ENCODE measurements at regions not wholly inside any gene's neighbourhood (a gene's known extent, or its start where the extent isn't known, plus 50 kb on each side); places are given as distances from the start of the nearest gene placed in this dataset.

DNA sequence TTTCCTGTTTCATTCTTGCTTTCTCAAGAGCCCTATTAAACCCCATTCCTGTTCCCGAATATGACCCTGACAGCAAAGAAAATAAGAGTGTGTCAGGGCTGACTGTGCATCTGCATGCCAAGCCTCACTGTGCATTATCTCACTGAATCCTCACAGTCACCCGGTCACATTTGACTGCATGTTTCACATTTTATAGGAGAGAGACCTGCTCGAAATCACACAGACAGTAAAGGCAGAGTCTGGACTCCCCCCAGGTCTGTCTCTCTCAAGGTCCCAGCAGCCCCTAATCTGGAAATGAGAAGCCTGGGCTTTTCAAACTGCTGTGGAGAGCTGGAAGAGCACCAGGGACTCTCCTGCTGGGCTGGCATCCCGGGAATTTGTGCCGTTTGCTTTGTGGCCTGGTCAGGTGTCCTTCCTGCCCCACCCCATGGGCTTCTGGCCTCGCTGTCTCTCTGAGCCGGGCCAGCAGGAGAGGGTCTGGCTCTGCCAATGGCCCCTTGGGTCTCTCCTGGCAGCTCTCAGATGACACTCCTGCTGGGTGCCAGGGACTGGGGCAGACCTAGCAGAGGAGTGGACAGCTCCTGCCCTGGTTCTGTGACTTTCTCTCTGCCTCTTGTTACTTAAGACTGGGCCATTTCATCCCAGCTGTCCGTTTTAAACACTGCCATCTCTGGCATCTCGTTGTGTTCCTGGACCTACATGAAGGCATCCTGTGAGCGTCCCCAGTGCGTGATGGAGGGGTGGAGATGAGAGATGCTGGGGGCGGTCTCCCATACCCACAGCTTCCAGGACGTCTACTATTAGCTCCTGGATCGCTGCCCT lies 173.6 kb downstream of the ARHGAP12 start:
- Mint-ChIP-seq H3K27ac (ENCODE audit: low read depth) (no peak overlapping the region), H3K36me3 (ENCODE audit: insufficient read depth) (peaks cover 1% of the 10 kb centered on the region), H3K27me3 (no peaks in the 10 kb centered on the region), H3K4me1 (peaks cover 7% of the 10 kb centered on the region), H3K9me3 (no peaks in the 10 kb centered on the region), H3K4me3 (no peak overlapping the region)
- DNase-seq (ENCODE audit: low spot score in 2 of 2) = no peak
- ATAC-seq (replicated peaks; ENCODE audit: extremely low read depth, poor library complexity, severe bottlenecking) = no peak

- Mint-ChIP-seq H3K36me3 (ENCODE audit: insufficient read depth) (peaks cover 1% of the 10 kb centered on the region), H3K27me3 (no peaks in the 10 kb centered on the region), H3K27ac (ENCODE audit: low read depth) (no peak overlapping the region), H3K4me3 (no peak overlapping the region), H3K4me1 (peaks cover under 1% of the 10 kb centered on the region), H3K9me3 (no peaks in the 10 kb centered on the region)
- DNase-seq (ENCODE audit: low spot score in 2 of 2) = no peak
- no peak for ATAC-seq (replicated peaks; ENCODE audit: extremely low read depth, poor library complexity, severe bottlenecking)
Measured at GRCh38 chr10:31753681-31754080, 174.9 kb downstream of the ARHGAP12 start.

DNA sequence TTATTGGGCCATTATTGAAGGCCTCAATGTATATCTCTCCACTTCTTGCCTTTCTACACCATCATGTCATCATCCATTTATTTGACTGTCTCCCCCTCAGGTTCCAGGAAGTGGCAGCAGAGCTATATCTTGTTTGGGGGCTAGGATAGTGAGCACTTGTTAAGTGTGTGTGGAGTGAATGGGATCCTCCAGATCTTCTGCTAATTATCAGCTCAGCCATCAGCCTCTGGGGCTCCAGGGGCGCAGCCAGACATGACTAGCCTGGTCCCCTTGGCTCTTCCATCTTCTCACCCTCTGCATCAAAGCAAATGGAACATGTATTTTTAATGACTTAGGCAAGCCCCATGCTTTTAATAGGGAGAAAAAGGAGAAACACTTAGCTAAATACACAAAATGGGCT lies 176.5 kb downstream of the ARHGAP12 start:
- H3K27ac Mint-ChIP-seq (ENCODE audit: low read depth) = no peak overlapping the region
- H3K27me3 Mint-ChIP-seq = no peaks in the 10 kb centered on the region
- ATAC-seq (replicated peaks; ENCODE audit: extremely low read depth, poor library complexity, severe bottlenecking) = no peak
- DNase-seq (ENCODE audit: low spot score in 2 of 2) = no peak
- no peak overlapping the region for H3K4me3 Mint-ChIP-seq
- H3K9me3 Mint-ChIP-seq = no peaks in the 10 kb centered on the region
- no peaks in the 10 kb centered on the region for H3K36me3 Mint-ChIP-seq (ENCODE audit: insufficient read depth)
- no peaks in the 10 kb centered on the region for H3K4me1 Mint-ChIP-seq

DNA sequence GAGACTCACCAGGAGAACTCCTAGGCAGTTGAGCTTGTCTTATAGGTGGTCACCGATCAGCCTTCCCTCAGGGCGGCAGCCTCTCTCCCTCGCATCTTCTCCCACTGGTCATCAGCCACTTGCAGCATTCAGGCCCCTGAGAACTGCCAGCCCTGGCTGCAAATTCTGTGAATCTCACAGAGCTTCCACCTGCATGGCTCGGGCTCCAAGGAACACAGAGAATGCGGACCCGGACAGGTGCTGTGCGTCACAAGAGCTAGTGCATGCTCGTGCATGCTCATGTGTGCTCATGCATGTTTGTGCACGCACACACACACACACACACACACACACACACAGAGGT lies 176.9 kb downstream of the ARHGAP12 start:
- Mint-ChIP-seq H3K9me3 (no peaks in the 10 kb centered on the region), H3K27ac (ENCODE audit: low read depth) (no peak overlapping the region), H3K4me1 (no peaks in the 10 kb centered on the region), H3K4me3 (no peak overlapping the region), H3K27me3 (no peaks in the 10 kb centered on the region), H3K36me3 (ENCODE audit: insufficient read depth) (no peaks in the 10 kb centered on the region)
- ATAC-seq (replicated peaks; ENCODE audit: extremely low read depth, poor library complexity, severe bottlenecking) (no peak), DNase-seq (ENCODE audit: low spot score in 2 of 2) (no peak)

DNA sequence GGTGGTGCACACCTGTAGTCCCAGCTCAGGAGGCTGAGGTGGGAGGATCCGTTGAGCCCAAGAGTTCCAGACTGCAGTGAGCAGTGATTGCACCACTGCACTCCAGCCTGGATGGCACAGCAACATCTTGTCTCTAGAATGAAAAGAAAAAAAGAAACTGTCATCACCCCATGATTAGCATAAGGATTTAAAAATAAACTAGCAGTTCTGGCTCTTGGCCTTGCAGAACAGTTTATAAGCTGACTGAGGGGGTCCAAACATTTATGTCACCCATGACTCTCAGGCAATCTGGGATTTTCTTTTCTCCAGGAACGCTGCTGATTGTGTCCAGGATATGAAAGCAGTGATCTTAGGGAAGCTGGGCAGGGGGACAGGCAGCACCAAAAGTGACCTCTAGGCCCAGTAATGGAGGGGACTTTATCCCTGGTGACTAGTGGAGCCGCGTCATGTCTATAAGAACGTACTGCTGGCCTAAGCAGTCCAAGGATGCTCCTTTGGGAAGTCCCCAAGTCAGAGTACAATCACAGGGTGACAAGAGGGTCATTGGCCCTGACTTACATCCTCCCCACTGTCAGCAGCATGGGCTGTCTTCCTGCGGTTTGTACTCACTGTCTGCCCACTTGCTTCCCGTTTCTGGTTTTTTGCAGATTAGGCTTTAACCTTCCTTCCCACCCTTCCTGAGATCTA lies 177.4 kb downstream of the ARHGAP12 start:
- DNase-seq (ENCODE audit: low spot score in 2 of 2) (no peak), ATAC-seq (replicated peaks; ENCODE audit: extremely low read depth, poor library complexity, severe bottlenecking) (no peak)
- no peaks in the 10 kb centered on the region for H3K36me3 Mint-ChIP-seq (ENCODE audit: insufficient read depth)
- no peak overlapping the region for H3K4me3 Mint-ChIP-seq
- H3K27me3 Mint-ChIP-seq = no peaks in the 10 kb centered on the region
- no peaks in the 10 kb centered on the region for H3K4me1 Mint-ChIP-seq
- no peak overlapping the region for H3K27ac Mint-ChIP-seq (ENCODE audit: low read depth)
- no peaks in the 10 kb centered on the region for H3K9me3 Mint-ChIP-seq

DNA sequence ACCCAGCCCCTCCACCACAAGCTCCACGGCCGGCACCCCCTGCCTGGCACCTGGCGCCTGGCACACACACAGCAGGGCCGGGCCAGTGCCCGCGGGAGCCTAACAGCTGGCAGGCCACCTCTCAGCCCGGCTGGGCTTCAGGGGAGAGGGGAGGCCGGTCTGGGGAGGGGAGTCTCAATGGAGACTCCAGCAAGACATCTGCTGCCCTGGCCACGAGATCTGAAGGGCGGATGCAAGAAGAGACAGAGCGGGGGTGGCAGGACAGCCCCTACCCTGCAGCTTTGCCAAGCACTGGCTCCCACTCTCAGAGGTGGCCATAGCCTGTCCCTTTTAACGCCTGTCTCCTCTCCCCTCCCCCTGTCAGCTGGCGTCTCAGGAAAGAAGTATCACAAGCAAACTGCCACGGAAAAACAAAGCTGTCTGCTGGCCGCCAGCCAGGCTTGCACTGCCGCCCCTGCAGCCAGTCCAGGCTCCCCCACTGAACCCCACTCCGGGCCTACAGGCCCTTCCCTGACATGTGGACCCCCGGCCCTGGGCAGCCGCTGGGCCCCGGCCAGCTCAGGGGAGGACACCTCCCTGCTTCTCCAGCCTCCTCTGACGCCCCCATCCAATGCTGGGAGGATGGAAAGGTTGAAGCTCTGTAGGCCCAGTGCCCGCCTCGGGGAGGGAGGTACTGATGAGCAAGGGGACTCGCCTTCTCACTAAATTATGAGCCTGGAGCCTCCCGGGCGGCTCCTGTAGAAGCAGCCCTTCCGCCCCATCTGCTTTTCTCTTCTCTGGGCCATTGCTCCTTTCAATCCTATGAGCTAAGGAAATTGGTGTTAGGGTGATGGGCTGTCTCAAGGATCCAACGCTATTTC lies 178.4 kb downstream of the ARHGAP12 start:
- peaks cover 5% of the 10 kb centered on the region for H3K4me1 Mint-ChIP-seq
- no peak for ATAC-seq (replicated peaks; ENCODE audit: extremely low read depth, poor library complexity, severe bottlenecking)
- H3K27ac Mint-ChIP-seq (ENCODE audit: low read depth) = no peak overlapping the region
- H3K27me3 Mint-ChIP-seq = no peaks in the 10 kb centered on the region
- no peak overlapping the region for H3K4me3 Mint-ChIP-seq
- H3K36me3 Mint-ChIP-seq (ENCODE audit: insufficient read depth) = no peaks in the 10 kb centered on the region
- DNase-seq (ENCODE audit: low spot score in 2 of 2) = no peak
- no peaks in the 10 kb centered on the region for H3K9me3 Mint-ChIP-seq

GRCh38 chr10:31749301-31749700 lies 179.3 kb downstream of the ARHGAP12 start:
- Mint-ChIP-seq H3K27ac (ENCODE audit: low read depth) (no peak overlapping the region), H3K9me3 (no peaks in the 10 kb centered on the region), H3K27me3 (no peaks in the 10 kb centered on the region), H3K4me1 (peaks cover 5% of the 10 kb centered on the region), H3K4me3 (no peak overlapping the region), H3K36me3 (ENCODE audit: insufficient read depth) (no peaks in the 10 kb centered on the region)
- DNase-seq (ENCODE audit: low spot score in 2 of 2) = no peak
- no peak for ATAC-seq (replicated peaks; ENCODE audit: extremely low read depth, poor library complexity, severe bottlenecking)

GRCh38 chr10:31745612-31746376 lies 182.8 kb downstream of the ARHGAP12 start:
- ATAC-seq (replicated peaks; ENCODE audit: extremely low read depth, poor library complexity, severe bottlenecking) (peak; percentile 72), DNase-seq (ENCODE audit: low spot score in 2 of 2) (no peak)
- no peaks in the 10 kb centered on the region for H3K36me3 Mint-ChIP-seq (ENCODE audit: insufficient read depth)
- no peaks in the 10 kb centered on the region for H3K27me3 Mint-ChIP-seq
- H3K9me3 Mint-ChIP-seq = no peaks in the 10 kb centered on the region
- no peak overlapping the region for H3K4me3 Mint-ChIP-seq
- peaks cover 5% of the 10 kb centered on the region for H3K4me1 Mint-ChIP-seq
- H3K27ac Mint-ChIP-seq (ENCODE audit: low read depth) = no peak overlapping the region

- no peaks in the 10 kb centered on the region for H3K36me3 Mint-ChIP-seq (ENCODE audit: insufficient read depth)
- H3K4me3 Mint-ChIP-seq = no peak overlapping the region
- no peaks in the 10 kb centered on the region for H3K9me3 Mint-ChIP-seq
- H3K27ac Mint-ChIP-seq (ENCODE audit: low read depth) = no peak overlapping the region
- no peak for ATAC-seq (replicated peaks; ENCODE audit: extremely low read depth, poor library complexity, severe bottlenecking)
- peaks cover 5% of the 10 kb centered on the region for H3K4me1 Mint-ChIP-seq
- DNase-seq (ENCODE audit: low spot score in 2 of 2) = no peak
- H3K27me3 Mint-ChIP-seq = no peaks in the 10 kb centered on the region
Measured at GRCh38 chr10:31744025-31744424, 184.6 kb downstream of the ARHGAP12 start.

GRCh38 chr10:31742255-31742654 lies 186.4 kb downstream of the ARHGAP12 start:
- DNase-seq (ENCODE audit: low spot score in 2 of 2) = no peak
- no peaks in the 10 kb centered on the region for H3K9me3 Mint-ChIP-seq
- no peaks in the 10 kb centered on the region for H3K36me3 Mint-ChIP-seq (ENCODE audit: insufficient read depth)
- H3K4me3 Mint-ChIP-seq = no peak overlapping the region
- ATAC-seq (replicated peaks; ENCODE audit: extremely low read depth, poor library complexity, severe bottlenecking) = no peak
- no peak overlapping the region for H3K27ac Mint-ChIP-seq (ENCODE audit: low read depth)
- no peaks in the 10 kb centered on the region for H3K27me3 Mint-ChIP-seq
- H3K4me1 Mint-ChIP-seq = peaks cover 5% of the 10 kb centered on the region

- H3K27ac Mint-ChIP-seq (ENCODE audit: low read depth) = no peak overlapping the region
- no peaks in the 10 kb centered on the region for H3K36me3 Mint-ChIP-seq (ENCODE audit: insufficient read depth)
- no peaks in the 10 kb centered on the region for H3K27me3 Mint-ChIP-seq
- peaks cover 5% of the 10 kb centered on the region for H3K4me1 Mint-ChIP-seq
- no peaks in the 10 kb centered on the region for H3K9me3 Mint-ChIP-seq
- ATAC-seq (replicated peaks; ENCODE audit: extremely low read depth, poor library complexity, severe bottlenecking) = no peak
- DNase-seq (ENCODE audit: low spot score in 2 of 2) = no peak
- no peak overlapping the region for H3K4me3 Mint-ChIP-seq
Measured at GRCh38 chr10:31741473-31741872, 187.2 kb downstream of the ARHGAP12 start.

- Mint-ChIP-seq H3K4me3 (no peak overlapping the region), H3K9me3 (no peaks in the 10 kb centered on the region), H3K4me1 (no peaks in the 10 kb centered on the region), H3K36me3 (ENCODE audit: insufficient read depth) (no peaks in the 10 kb centered on the region), H3K27ac (ENCODE audit: low read depth) (no peak overlapping the region), H3K27me3 (no peaks in the 10 kb centered on the region)
- no peak for DNase-seq (ENCODE audit: low spot score in 2 of 2)
- no peak for ATAC-seq (replicated peaks; ENCODE audit: extremely low read depth, poor library complexity, severe bottlenecking)
Measured at GRCh38 chr10:31739711-31740110, 188.9 kb downstream of the ARHGAP12 start.

Measured in central memory CD8-positive, alpha-beta T cell (primary cell).